H1 (cell line): ENCODE measurements at regions not wholly inside any gene's neighbourhood (a gene's known extent, or its start where the extent isn't known, plus 50 kb on each side); places are given as distances from the start of the nearest gene placed in this dataset.

Experiments
- CHD1 ChIP-seq: IDR thresholded peaks from 2 replicates; pipeline ENCODE4 v1.6.1; 2012; ENCODE audit warnings: low read depth, low read length, improper control_type of control experiment
- MAX ChIP-seq: IDR thresholded peaks from 2 replicates; pipeline ENCODE4 v1.6.1; 2012; ENCODE audit warnings: inconsistent platforms
- NRF1 ChIP-seq: IDR thresholded peaks from 2 replicates; pipeline ENCODE4 v1.6.1; 2011; ENCODE audit warnings: mild to moderate bottlenecking, low read depth, low read length, improper control_type of control experiment
- SIN3A ChIP-seq, 2 experiments: IDR thresholded peaks in 1 of 2; conservative IDR thresholded peaks in 1 of 2; 2 replicates each; pipeline ENCODE4 v1.6.1; 2011 to 2012; ENCODE audit warnings: low read length in 2 of 2, improper control_type of control experiment in 1 of 2, low read depth in 1 of 2, mild to moderate bottlenecking in 1 of 2

- no peak for TF ChIP-seq SIN3A (conservative IDR thresholded peaks at IDR 0.05 in 1 of 2, IDR thresholded peaks at IDR 0.05 in 1 of 2; ENCODE audit: low read depth in 1 of 2, low read length in 2 of 2)
- TF ChIP-seq CHD1, result no peak
- no peak for TF ChIP-seq MAX
- TF ChIP-seq NRF1, result no peak
Measured at GRCh38 chr1:228940926-228941325, 205.6 kb downstream of the RHOU start (continued).
